ENCODE measurements at regions not wholly inside any gene's neighbourhood (a gene's known extent, or its start where the extent isn't known, plus 50 kb on each side); places are given as distances from the start of the nearest gene placed in this dataset.

- Histone ChIP-seq H3K9ac (ENCODE audit: low read depth, low read length) (no peak overlapping the region), H3K4me3 (ENCODE audit: low read depth, low read length) (no peak overlapping the region), H3K9me3 (ENCODE audit: control insufficient read depth, insufficient read depth, low read length) (no peaks in the 10 kb centered on the region), H3K4me1 (ENCODE audit: control insufficient read depth, insufficient read depth, low read length) (no peaks in the 10 kb centered on the region), H3K27me3 (ENCODE audit: control insufficient read depth, insufficient read depth, low read length) (peaks cover 16% of the 10 kb centered on the region), H3K36me3 (ENCODE audit: control insufficient read depth, insufficient read depth, low read length) (no peaks in the 10 kb centered on the region)
These were observed 201.0 kb downstream of the EMX2 start for GRCh38 chr10:117743509-117743908.

- peaks cover under 1% of the 10 kb centered on the region for H3K27me3 ChIP-seq (ENCODE audit: control insufficient read depth, insufficient read depth, low read length)
- no peaks in the 10 kb centered on the region for H3K9me3 ChIP-seq (ENCODE audit: control insufficient read depth, insufficient read depth, low read length)
- no peak overlapping the region for H3K4me3 ChIP-seq (ENCODE audit: low read depth, low read length)
- no peaks in the 10 kb centered on the region for H3K4me1 ChIP-seq (ENCODE audit: control insufficient read depth, insufficient read depth, low read length)
- no peaks in the 10 kb centered on the region for H3K36me3 ChIP-seq (ENCODE audit: control insufficient read depth, insufficient read depth, low read length)
- no peak overlapping the region for H3K9ac ChIP-seq (ENCODE audit: low read depth, low read length)
These were observed 202.8 kb downstream of the EMX2 start for GRCh38 chr10:117745301-117745700.

DNA sequence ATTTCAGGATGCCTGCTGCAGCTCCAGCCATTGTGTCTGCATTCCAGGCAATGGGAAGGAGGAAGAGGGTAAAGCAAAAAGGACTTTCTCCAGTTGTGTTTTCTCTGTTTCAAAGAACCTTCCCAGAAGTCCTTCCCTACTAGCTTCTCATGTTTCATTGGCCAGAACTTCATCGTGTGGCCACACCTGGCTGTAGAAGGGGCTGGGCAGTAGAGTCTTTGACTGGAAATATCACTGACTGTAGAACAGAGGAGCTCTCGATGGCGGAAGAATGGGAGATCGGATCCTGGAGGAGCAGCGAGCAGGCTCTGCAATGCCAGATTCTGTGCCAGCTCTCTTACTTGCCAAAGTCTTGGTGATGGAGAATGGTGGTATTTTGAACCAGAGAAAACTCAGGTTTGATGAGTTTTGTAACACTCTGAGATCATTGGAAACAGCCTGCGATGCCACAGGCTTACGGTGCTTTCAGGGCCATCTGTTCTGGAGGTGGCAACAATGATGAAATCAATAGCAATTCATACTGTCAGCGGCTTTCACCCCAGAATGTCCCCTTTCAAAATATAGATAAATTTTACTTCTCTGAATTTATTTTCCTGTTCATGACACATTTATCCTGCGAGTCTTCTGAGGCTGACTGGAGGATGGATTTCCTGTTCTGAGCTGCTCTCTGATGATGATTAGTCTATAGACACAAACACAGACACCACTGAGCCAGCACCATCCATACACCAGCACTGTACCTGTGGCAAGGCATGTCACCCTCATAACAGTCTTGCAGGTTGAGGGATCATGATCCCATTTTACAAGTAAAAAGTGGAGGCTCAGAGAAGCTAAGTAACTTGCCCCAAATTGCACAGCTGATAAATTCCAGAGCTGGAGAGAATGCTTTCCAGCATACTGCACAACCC, 204.2 kb downstream of the EMX2 start:
- no peaks in the 10 kb centered on the region for H3K9me3 ChIP-seq (ENCODE audit: control insufficient read depth, insufficient read depth, low read length)

GRCh38 chr10:117747636-117748035, 205.1 kb downstream of the EMX2 start:
- no peaks in the 10 kb centered on the region for H3K9me3 ChIP-seq (ENCODE audit: control insufficient read depth, insufficient read depth, low read length)
- no peaks in the 10 kb centered on the region for H3K36me3 ChIP-seq (ENCODE audit: control insufficient read depth, insufficient read depth, low read length)
- no peak overlapping the region for H3K9ac ChIP-seq (ENCODE audit: low read depth, low read length)
- no peaks in the 10 kb centered on the region for H3K27me3 ChIP-seq (ENCODE audit: control insufficient read depth, insufficient read depth, low read length)
- no peak overlapping the region for H3K4me3 ChIP-seq (ENCODE audit: low read depth, low read length)
- no peaks in the 10 kb centered on the region for H3K4me1 ChIP-seq (ENCODE audit: control insufficient read depth, insufficient read depth, low read length)

More for the DNA sequence above, 204.2 kb downstream of the EMX2 start:
- Histone ChIP-seq H3K4me3 (ENCODE audit: low read depth, low read length) (no peak overlapping the region), H3K36me3 (ENCODE audit: control insufficient read depth, insufficient read depth, low read length) (no peaks in the 10 kb centered on the region), H3K4me1 (ENCODE audit: control insufficient read depth, insufficient read depth, low read length) (no peaks in the 10 kb centered on the region), H3K9ac (ENCODE audit: low read depth, low read length) (no peak overlapping the region), H3K27me3 (ENCODE audit: control insufficient read depth, insufficient read depth, low read length) (no peaks in the 10 kb centered on the region)

- Histone ChIP-seq H3K36me3 (ENCODE audit: control insufficient read depth, insufficient read depth, low read length) (no peaks in the 10 kb centered on the region), H3K9me3 (ENCODE audit: control insufficient read depth, insufficient read depth, low read length) (no peaks in the 10 kb centered on the region), H3K9ac (ENCODE audit: low read depth, low read length) (no peak overlapping the region), H3K4me3 (ENCODE audit: low read depth, low read length) (no peak overlapping the region), H3K27me3 (ENCODE audit: control insufficient read depth, insufficient read depth, low read length) (no peaks in the 10 kb centered on the region), H3K4me1 (ENCODE audit: control insufficient read depth, insufficient read depth, low read length) (no peaks in the 10 kb centered on the region)
These were observed 205.5 kb downstream of the EMX2 start for GRCh38 chr10:117748058-117748457.

- Histone ChIP-seq H3K4me1 (ENCODE audit: control insufficient read depth, insufficient read depth, low read length) (no peaks in the 10 kb centered on the region), H3K27me3 (ENCODE audit: control insufficient read depth, insufficient read depth, low read length) (no peaks in the 10 kb centered on the region), H3K4me3 (ENCODE audit: low read depth, low read length) (no peak overlapping the region), H3K36me3 (ENCODE audit: control insufficient read depth, insufficient read depth, low read length) (no peaks in the 10 kb centered on the region), H3K9ac (ENCODE audit: low read depth, low read length) (no peak overlapping the region), H3K9me3 (ENCODE audit: control insufficient read depth, insufficient read depth, low read length) (no peaks in the 10 kb centered on the region)
These were observed 208.1 kb downstream of the EMX2 start for GRCh38 chr10:117750616-117751015.

GRCh38 chr10:117751259-117751658, 208.7 kb downstream of the EMX2 start:
- no peaks in the 10 kb centered on the region for H3K9me3 ChIP-seq (ENCODE audit: control insufficient read depth, insufficient read depth, low read length)
- H3K4me1 ChIP-seq (ENCODE audit: control insufficient read depth, insufficient read depth, low read length): no peaks in the 10 kb centered on the region
- no peaks in the 10 kb centered on the region for H3K36me3 ChIP-seq (ENCODE audit: control insufficient read depth, insufficient read depth, low read length)
- no peaks in the 10 kb centered on the region for H3K27me3 ChIP-seq (ENCODE audit: control insufficient read depth, insufficient read depth, low read length)
- no peak overlapping the region for H3K9ac ChIP-seq (ENCODE audit: low read depth, low read length)
- H3K4me3 ChIP-seq (ENCODE audit: low read depth, low read length): no peak overlapping the region

DNA sequence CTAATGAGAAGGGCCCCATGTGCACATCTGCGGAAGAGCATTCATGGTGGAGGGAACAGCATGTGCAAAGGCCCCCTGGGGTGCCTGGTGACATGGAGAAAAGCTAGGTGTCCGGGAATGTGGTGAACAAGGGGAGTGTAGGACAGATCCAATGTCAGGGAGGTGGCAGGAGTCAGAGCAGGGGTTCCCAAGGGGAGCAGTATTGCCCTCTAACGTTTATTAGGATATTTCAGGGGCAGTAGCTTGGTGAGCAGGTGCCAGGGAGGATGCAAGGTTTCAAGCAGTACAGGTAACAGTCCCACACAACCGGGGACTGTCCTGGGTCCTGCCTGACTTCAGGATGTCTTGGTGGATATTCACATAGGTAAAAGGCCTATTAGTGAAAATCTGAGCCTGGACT, 209.6 kb downstream of the EMX2 start:
- Histone ChIP-seq H3K4me1 (ENCODE audit: control insufficient read depth, insufficient read depth, low read length) (no peaks in the 10 kb centered on the region), H3K4me3 (ENCODE audit: low read depth, low read length) (no peak overlapping the region), H3K9me3 (ENCODE audit: control insufficient read depth, insufficient read depth, low read length) (no peaks in the 10 kb centered on the region), H3K36me3 (ENCODE audit: control insufficient read depth, insufficient read depth, low read length) (no peaks in the 10 kb centered on the region), H3K27me3 (ENCODE audit: control insufficient read depth, insufficient read depth, low read length) (no peaks in the 10 kb centered on the region), H3K9ac (ENCODE audit: low read depth, low read length) (no peak overlapping the region)

- Histone ChIP-seq H3K9me3 (ENCODE audit: control insufficient read depth, insufficient read depth, low read length) (no peaks in the 10 kb centered on the region), H3K4me1 (ENCODE audit: control insufficient read depth, insufficient read depth, low read length) (no peaks in the 10 kb centered on the region), H3K4me3 (ENCODE audit: low read depth, low read length) (no peak overlapping the region), H3K27me3 (ENCODE audit: control insufficient read depth, insufficient read depth, low read length) (no peaks in the 10 kb centered on the region), H3K36me3 (ENCODE audit: control insufficient read depth, insufficient read depth, low read length) (no peaks in the 10 kb centered on the region), H3K9ac (ENCODE audit: low read depth, low read length) (no peak overlapping the region)
These were observed 212.5 kb downstream of the EMX2 start for GRCh38 chr10:117754770-117755658.

- no peaks in the 10 kb centered on the region for H3K9me3 ChIP-seq (ENCODE audit: control insufficient read depth, insufficient read depth, low read length)
- no peak overlapping the region for H3K9ac ChIP-seq (ENCODE audit: low read depth, low read length)
- H3K4me1 ChIP-seq (ENCODE audit: control insufficient read depth, insufficient read depth, low read length): no peaks in the 10 kb centered on the region
- H3K4me3 ChIP-seq (ENCODE audit: low read depth, low read length): no peak overlapping the region
- no peaks in the 10 kb centered on the region for H3K36me3 ChIP-seq (ENCODE audit: control insufficient read depth, insufficient read depth, low read length)
- no peaks in the 10 kb centered on the region for H3K27me3 ChIP-seq (ENCODE audit: control insufficient read depth, insufficient read depth, low read length)
These were observed 213.1 kb downstream of the EMX2 start for GRCh38 chr10:117755659-117756014.

DNA sequence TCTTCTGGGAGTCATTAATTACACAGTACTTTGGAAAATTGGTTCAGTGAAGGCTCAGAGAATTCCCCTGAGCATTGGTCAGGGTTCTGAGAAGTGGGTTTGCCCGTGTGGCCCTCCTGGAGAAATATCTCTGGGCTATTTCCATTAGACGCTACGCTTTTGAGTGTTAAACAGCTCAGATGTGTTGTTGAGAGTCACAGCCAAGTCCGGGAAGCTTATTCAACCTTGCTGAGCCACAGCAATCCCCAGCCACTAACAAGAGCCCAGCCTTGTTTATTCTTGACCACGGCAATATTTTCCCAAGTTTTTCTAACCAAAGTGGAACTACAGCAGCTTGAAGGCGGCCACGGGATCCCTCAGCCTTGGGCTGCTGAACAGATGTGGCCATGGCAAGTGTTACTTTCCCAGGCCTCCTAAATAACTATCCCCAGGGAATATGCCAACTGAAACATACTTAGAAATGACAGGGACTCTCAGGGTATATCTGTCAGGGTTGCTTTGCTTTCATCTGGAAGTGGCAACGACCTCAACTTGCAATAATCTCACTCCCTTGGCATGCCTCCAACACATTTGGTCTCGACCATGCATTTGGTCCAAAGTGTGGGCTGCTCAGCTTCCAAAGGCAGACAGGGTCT, 214.7 kb downstream of the EMX2 start:
- no peaks in the 10 kb centered on the region for H3K27me3 ChIP-seq (ENCODE audit: control insufficient read depth, insufficient read depth, low read length)

More for the DNA sequence above, 214.7 kb downstream of the EMX2 start:
- Histone ChIP-seq H3K36me3 (ENCODE audit: control insufficient read depth, insufficient read depth, low read length) (no peaks in the 10 kb centered on the region), H3K9me3 (ENCODE audit: control insufficient read depth, insufficient read depth, low read length) (no peaks in the 10 kb centered on the region), H3K9ac (ENCODE audit: low read depth, low read length) (no peak overlapping the region), H3K4me3 (ENCODE audit: low read depth, low read length) (no peak overlapping the region), H3K4me1 (ENCODE audit: control insufficient read depth, insufficient read depth, low read length) (no peaks in the 10 kb centered on the region)
